ENCODE measurements at regions not wholly inside any gene's neighbourhood (a gene's known extent, or its start where the extent isn't known, plus 50 kb on each side); places are given as distances from the start of the nearest gene placed in this dataset.

DNA sequence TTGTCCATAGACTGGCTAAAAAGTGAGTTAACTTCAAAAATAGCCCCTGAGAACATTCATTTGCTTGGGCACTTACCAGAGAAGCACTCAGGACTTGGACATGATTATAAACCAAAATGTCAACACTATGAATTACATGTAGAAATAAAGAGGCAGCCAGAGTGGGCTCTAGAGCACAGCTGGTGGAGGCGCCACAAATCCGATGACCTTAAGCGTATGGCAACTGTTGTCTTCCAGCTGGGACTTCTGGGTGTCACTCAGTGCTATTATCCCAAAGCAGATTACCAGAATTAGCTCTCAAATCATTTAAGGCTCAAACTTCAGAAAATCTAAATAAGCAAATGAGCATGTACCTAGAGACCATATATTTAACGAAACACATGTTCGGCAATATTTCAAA, 1255.5 kb upstream of the SLC10A2 start:
- DNase-seq = no peak

- no peak for DNase-seq
Observed at GRCh38 chr13:104320446-104320845, 1254.2 kb upstream of the SLC10A2 start.

- no peak for DNase-seq
Observed at GRCh38 chr13:104318121-104318520, 1251.9 kb upstream of the SLC10A2 start.

- no peak for DNase-seq
Observed at GRCh38 chr13:104315606-104316005, 1249.4 kb upstream of the SLC10A2 start.

DNA sequence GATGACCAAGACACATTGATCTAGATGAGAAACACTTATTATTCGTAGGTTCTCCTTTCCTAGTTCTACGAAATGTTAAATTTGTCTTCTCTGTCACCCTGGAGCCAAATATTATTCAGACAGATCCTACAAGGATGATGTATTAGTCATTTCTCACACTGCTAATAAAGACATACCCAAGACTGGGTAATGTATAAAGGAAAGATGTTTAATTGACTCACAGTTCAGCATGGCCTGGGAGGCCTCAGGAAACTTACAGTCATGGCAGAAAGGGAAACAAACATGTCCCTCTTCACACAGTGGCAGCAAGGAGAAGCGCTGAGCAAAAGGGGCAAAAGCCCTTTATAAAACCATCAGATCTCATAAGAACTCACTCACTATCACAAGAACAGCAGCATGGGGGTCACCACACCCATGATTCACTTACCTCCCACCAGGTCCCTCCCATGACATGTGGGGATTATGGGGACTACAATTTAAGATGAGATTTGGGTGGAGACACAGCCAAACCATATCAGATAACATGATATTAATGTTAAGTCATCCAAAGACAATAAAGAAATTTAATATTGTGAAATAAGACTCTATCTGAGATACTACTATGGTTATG, 1248.8 kb upstream of the SLC10A2 start:
- no peak for DNase-seq

GRCh38 chr13:104314321-104314720, 1248.1 kb upstream of the SLC10A2 start:
- no peak for DNase-seq

GRCh38 chr13:104310861-104311260, 1244.6 kb upstream of the SLC10A2 start:
- no peak for DNase-seq

DNA sequence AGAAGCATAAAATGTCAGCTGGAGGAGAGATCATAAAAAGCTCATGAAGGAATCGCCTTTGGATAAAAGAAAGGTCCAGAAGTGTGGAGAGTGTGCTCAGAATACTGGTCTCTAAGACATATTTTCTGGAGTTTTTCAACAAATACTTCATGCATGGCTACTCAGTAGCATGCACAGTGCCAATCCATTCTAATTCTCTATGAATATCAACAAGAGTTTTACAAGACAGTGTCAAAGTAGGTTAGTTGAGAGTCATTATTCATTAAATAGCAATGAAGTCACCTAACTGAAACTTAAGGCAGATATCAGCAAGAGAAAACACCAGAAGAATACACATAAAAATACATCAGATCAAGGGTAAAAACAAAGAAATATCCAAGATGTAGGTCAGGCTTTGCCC, 1243.2 kb upstream of the SLC10A2 start:
- DNase-seq = no peak

GRCh38 chr13:104301171-104301975, 1235.2 kb upstream of the SLC10A2 start:
- no peak for DNase-seq

- DNase-seq = no peak
Observed at GRCh38 chr13:104297075-104297474, 1230.9 kb upstream of the SLC10A2 start.

GRCh38 chr13:104296286-104296685, 1230.1 kb upstream of the SLC10A2 start:
- DNase-seq = no peak

GRCh38 chr13:104295537-104295936, 1229.3 kb upstream of the SLC10A2 start:
- no peak for DNase-seq

GRCh38 chr13:104289400-104289799, 1223.2 kb upstream of the SLC10A2 start:
- no peak for DNase-seq

DNA sequence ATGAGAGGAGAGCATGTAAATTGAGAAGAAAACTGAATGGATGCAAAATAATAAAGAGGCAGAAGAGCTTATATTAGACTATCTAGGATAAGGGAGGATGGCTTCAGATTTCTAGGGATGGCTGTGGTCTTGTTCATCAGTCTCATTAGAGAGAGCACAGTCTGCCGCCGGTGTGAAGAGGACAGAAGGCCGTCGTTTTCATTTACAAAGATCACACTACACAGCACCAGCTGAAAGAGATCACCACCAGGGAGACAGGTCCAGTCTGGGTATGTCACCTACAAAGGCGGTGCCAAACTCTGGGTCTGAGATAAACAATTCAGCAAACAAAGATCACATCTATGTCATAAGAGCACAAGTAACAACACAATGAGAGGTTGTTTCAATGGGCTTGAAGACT, 1222.3 kb upstream of the SLC10A2 start:
- no peak for DNase-seq

GRCh38 chr13:104286566-104287290, 1220.5 kb upstream of the SLC10A2 start:
- no peak for DNase-seq

DNA sequence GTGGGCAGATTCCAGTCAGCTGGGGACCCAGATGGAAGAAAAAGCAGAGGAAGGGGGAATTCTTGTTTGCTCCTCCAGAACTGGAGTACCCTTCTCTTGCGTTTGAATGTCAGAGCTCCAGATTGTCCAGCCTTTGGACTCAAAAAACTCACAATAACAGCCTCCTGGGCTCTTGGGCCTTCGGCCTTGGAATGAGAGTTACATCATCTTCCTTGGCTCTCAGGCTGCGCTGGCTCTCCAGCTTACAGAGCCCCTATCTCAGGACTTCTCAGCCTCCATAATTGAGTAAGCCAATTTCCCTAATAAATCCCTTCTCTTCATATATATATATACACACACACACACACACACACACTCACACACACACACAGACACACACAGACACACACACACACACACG, 1215.7 kb upstream of the SLC10A2 start:
- no peak for DNase-seq

DNA sequence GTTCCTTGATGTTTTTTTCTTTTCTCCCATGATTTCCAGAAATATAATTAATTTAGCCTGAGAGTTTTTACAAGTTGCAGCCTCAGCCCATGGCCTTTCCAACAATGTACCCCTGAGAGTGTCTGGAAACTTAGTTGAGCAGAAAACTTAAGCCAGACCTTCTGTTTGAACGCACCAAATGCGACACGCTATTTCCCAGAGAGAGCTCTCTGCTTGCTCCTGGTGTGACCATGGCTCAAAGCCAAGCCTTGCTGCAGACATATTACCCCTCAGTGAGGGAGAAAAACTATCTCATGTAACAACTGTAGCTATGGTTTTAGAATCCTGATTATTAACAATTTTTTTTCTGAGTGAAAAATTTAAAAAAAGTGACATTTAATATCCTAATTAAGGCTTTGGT, 1204.5 kb upstream of the SLC10A2 start:
- DNase-seq = no peak

DNA sequence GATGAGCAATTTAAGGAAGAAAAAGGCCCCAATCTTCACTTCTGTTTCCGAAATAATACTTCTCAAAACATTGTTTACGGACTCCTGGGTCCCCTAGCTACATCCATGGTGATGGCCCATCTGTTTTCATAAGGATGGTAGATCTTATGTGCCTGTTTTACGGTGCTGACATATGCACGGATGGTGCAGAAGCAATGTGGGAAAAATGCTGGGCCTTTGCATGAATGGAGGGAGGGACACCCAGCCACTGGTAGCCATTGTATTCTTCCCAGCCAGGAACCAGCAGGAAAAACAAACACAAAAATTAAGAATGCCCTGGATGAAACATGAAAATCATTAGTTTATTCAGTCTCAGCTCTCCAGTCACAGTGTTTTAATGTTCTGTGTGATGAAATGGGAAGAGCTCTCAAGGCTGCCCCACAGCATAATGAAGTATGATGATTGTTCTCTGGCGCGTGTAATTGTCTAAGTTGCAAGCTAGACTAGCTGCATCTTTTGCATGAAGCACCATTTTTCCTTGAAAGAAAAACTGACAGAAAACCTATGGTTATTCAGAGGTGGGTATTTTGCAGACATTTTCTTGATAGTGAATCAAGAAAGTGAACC, 1201.1 kb upstream of the SLC10A2 start:
- no peak for DNase-seq

DNA sequence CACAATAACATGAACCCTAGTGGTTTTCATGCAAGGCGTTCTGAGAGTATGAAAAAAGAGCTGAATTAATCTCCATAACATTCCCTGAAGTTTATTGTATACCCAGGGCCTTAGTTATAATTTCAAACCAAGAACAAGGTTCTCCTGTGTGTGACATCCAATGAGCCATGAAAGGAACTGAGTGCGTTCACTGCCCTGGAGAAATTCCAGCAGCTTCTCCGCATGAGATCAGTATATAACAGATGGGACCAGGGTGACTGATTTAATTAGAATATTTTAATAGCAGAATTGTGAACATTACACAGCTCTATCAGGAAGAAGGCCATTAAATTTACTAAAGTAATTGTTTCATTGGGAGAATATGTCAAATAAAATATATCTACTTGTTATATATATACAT, 1190.5 kb upstream of the SLC10A2 start:
- DNase-seq = no peak

- DNase-seq = no peak
Observed at GRCh38 chr13:104253063-104253680, 1187.0 kb upstream of the SLC10A2 start.

- DNase-seq = no peak
Observed at GRCh38 chr13:104251931-104252330, 1185.7 kb upstream of the SLC10A2 start.

DNA sequence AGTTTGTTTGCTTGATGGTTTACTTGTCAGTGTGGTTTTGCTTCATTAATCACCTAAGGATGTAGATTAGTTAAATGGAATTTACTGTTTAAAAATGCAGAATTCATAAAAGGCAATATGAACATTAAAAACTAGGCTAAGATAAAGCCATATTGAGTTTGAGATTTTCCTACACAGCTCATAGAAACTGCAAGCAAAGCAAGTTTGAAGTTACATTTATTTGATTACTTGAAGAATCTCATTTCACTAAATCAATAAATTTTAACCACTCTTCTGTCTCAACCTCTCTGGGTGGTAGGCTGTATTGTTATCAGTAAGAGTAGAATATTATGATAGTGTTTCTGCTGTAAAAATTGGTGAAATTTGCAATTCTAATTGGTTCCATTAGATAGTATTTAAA, 1180.7 kb upstream of the SLC10A2 start:
- no peak for DNase-seq

GRCh38 chr13:104206450-104207044, 1140.3 kb upstream of the SLC10A2 start:
- no peak for DNase-seq
